GM23338 (cell line): ENCODE measurements at regions not wholly inside any gene's neighbourhood (a gene's known extent, or its start where the extent isn't known, plus 50 kb on each side); places are given as distances from the start of the nearest gene placed in this dataset.

Experiments used
- ATAC-seq: fragments of 200-7000 bp; cut with Tn5 transposase; 3 replicates; pipeline ENCODE4 v1.9.1; 2020
- DNase-seq: peaks from one replicate; pipeline ENCODE4 v3.0.0-alpha.2; 2015; ENCODE audit warnings: low spot score
- H2AFZ ChIP-seq: fragments of 200-600 bp; sonication (generic); 2 replicates; pipeline ENCODE4 v1.8.0; 2016; ENCODE audit warnings: antibody characterized with exemption, mild to moderate bottlenecking, moderate library complexity
- H3F3A ChIP-seq: fragments of 200-600 bp; sonication (generic); replicated peaks from 2 replicates; pipeline ENCODE4 v1.8.0; 2017; ENCODE audit warnings: antibody characterized with exemption, mixed run types, low read depth
- H3K27ac ChIP-seq: fragments of 200-600 bp; sonication (generic); 2 replicates; pipeline ENCODE4 v1.6.1; 2016; ENCODE audit warnings: low read depth
- H3K27me3 ChIP-seq: fragments of 200-600 bp; sonication (generic); 2 replicates; pipeline ENCODE4 v1.8.0; 2016; ENCODE audit warnings: mild to moderate bottlenecking, mixed run types, moderate library complexity; ENCODE audit not compliant: insufficient read depth
- H3K36me3 ChIP-seq: fragments of 200-600 bp; sonication (generic); 2 replicates; pipeline ENCODE4 v1.8.0; 2016; ENCODE audit warnings: mild to moderate bottlenecking; ENCODE audit not compliant: insufficient read depth
- H3K4me1 ChIP-seq: fragments of 200-600 bp; sonication (generic); 2 replicates; pipeline ENCODE4 v1.8.0; 2016; ENCODE audit warnings: mild to moderate bottlenecking, moderate library complexity; ENCODE audit not compliant: insufficient read depth
- H3K4me2 ChIP-seq: fragments of 200-600 bp; sonication (generic); 2 replicates; pipeline ENCODE4 v1.7.1; 2017; ENCODE audit warnings: mixed run types
- H3K4me3 ChIP-seq: fragments of 200-600 bp; sonication (generic); 2 replicates; pipeline ENCODE4 v1.6.1; 2016; ENCODE audit warnings: mixed run types
- H3K79me2 ChIP-seq: fragments of 200-600 bp; sonication (generic); replicated peaks from 2 replicates; pipeline ENCODE4 v1.8.0; 2017; ENCODE audit warnings: mild to moderate bottlenecking; ENCODE audit not compliant: insufficient read depth
- H3K9me2 ChIP-seq: fragments of 200-600 bp; sonication (generic); 2 replicates; pipeline ENCODE4 v1.8.0; 2017; ENCODE audit not compliant: insufficient read depth
- H4K20me1 ChIP-seq: fragments of 200-600 bp; sonication (generic); replicated peaks from 2 replicates; pipeline ENCODE4 v1.8.0; 2017; ENCODE audit warnings: mild to moderate bottlenecking; ENCODE audit not compliant: insufficient read depth
- H3K27ac Mint-ChIP-seq: 2 replicates; pipeline ENCODE4 v1.8.0; 2020; ENCODE audit warnings: inconsistent platforms, mild to moderate bottlenecking, moderate library complexity, mixed read lengths
- H3K27me3 Mint-ChIP-seq: 3 replicates; pipeline ENCODE4 v1.8.0; 2022; ENCODE audit warnings: low read depth, mild to moderate bottlenecking, moderate library complexity, mixed read lengths, inconsistent platforms; ENCODE audit not compliant: insufficient read depth, poor library complexity
- H3K36me3 Mint-ChIP-seq: 3 replicates; pipeline ENCODE4 v1.8.0; 2021; ENCODE audit warnings: low read depth, mild to moderate bottlenecking, inconsistent platforms, moderate library complexity, mixed read lengths
- H3K4me1 Mint-ChIP-seq: 3 replicates; pipeline ENCODE4 v1.8.0; 2020; ENCODE audit warnings: mild to moderate bottlenecking, inconsistent platforms, mixed read lengths
- H3K4me3 Mint-ChIP-seq: 3 replicates; pipeline ENCODE4 v1.8.0; 2021; ENCODE audit warnings: moderate library complexity, mild to moderate bottlenecking, inconsistent platforms, mixed read lengths
- H3K9me3 Mint-ChIP-seq: 3 replicates; pipeline ENCODE4 v1.8.0; 2020; ENCODE audit warnings: moderate library complexity, mild to moderate bottlenecking, inconsistent platforms, mixed read lengths
- CREB1 ChIP-seq: fragments of 250-450 bp; sonication (Bioruptor Pico); IDR thresholded peaks from 2 replicates; pipeline ENCODE4 v1.5.0; 2020; ENCODE audit warnings: low read depth, mild to moderate bottlenecking, moderate library complexity
- EZH2 ChIP-seq: fragments of 200-600 bp; sonication (generic); IDR thresholded peaks from one replicate; pipeline ENCODE4 v1.8.0; 2017; ENCODE audit warnings: antibody characterized with exemption, mild to moderate bottlenecking, low read depth; ENCODE audit not compliant: unreplicated experiment
- EZH2phosphoT487 ChIP-seq: fragments of 200-600 bp; sonication (generic); IDR thresholded peaks from one replicate; pipeline ENCODE4 v1.8.1; 2018; ENCODE audit warnings: antibody characterized with exemption; ENCODE audit not compliant: unreplicated experiment
- NANOG ChIP-seq: IDR thresholded peaks from 2 replicates; pipeline ENCODE4 v1.6.1; 2016; ENCODE audit warnings: antibody characterized with exemption, borderline replicate concordance
- POLR2AphosphoS5 ChIP-seq: IDR thresholded peaks from 2 replicates; pipeline ENCODE4 v1.6.1; 2016; ENCODE audit warnings: antibody characterized with exemption, low read depth
- ZNF114 ChIP-seq: fragments of 250-450 bp; sonication (Bioruptor Pico); IDR thresholded peaks from 2 replicates; pipeline ENCODE4 v1.5.0; 2020; ENCODE audit warnings: mild to moderate bottlenecking, moderate library complexity
- ZNF331 ChIP-seq: fragments of 250-450 bp; sonication (Bioruptor Pico); IDR thresholded peaks from 2 replicates; pipeline ENCODE4 v1.5.0; 2020; ENCODE audit warnings: low read depth, mild to moderate bottlenecking, moderate library complexity
- TF ChIP-seq, protein P1 (sequence below): fragments of 250-450 bp; sonication (Bioruptor Pico); IDR thresholded peaks from 2 replicates; pipeline ENCODE4 v1.5.0; 2020; ENCODE audit warnings: mild to moderate bottlenecking, moderate library complexity
- TF ChIP-seq, protein P2 (sequence below): IDR thresholded peaks from one replicate; pipeline ENCODE4 v1.6.1; 2018; ENCODE audit warnings: antibody characterized with exemption; ENCODE audit not compliant: unreplicated experiment
- TF ChIP-seq, protein P3 (sequence below), 2 experiments: fragments of 200-600 bp in 1 of 2; sonication (generic) in 1 of 2; conservative IDR thresholded peaks; 2 replicates each; pipeline versions ENCODE4 v1.5.1 to v1.6.1; 2016 to 2017; ENCODE audit warnings: antibody characterized with exemption in 2 of 2, low read depth in 2 of 2, mild to moderate bottlenecking in 2 of 2, moderate library complexity in 1 of 2
- TF ChIP-seq, protein P4 (sequence below): IDR thresholded peaks from 2 replicates; pipeline ENCODE4 v1.6.1; 2016; ENCODE audit warnings: antibody characterized with exemption

DNA sequence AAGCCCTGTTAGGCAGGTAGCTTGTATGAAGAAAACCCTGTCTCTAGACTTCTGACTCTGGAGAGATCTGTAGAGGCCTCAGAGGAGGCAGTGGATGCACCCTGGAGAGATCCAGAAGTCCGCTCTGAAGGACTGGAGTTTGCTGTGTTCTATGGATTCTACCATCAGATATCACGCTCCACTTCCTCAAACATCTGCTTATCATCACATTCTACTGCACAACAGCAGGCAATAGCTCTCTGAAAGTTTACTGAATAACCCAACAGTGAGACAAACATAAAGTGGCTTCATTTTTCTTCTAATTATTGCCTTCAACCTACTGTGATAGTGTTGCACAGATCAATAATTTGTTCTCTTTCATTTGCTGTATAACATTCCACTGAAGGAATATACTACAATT is 59.0 kb upstream of the OR9Q1 start:
- no peaks in the 10 kb centered on the region for H4K20me1 ChIP-seq
- Mint-ChIP-seq H3K27ac (no peak overlapping the region), H3K9me3 (no peaks in the 10 kb centered on the region), H3K4me1 (no peaks in the 10 kb centered on the region), H3K27me3 (no peaks in the 10 kb centered on the region), H3K4me3 (no peak overlapping the region), H3K36me3 (no peaks in the 10 kb centered on the region)
- no peaks in the 10 kb centered on the region for H3K27me3 ChIP-seq
- H3K4me2 ChIP-seq = no peak overlapping the region
- H3K36me3 ChIP-seq = no peaks in the 10 kb centered on the region
- no peak for ATAC-seq
- TF ChIP-seq EZH2 (no peak), ZNF114 (CRISPR knock-in tag) (no peak), EZH2phosphoT487 (no peak), NANOG (no peak), ZNF331 (CRISPR knock-in tag) (no peak), CREB1 (CRISPR knock-in tag) (no peak), POLR2AphosphoS5 (no peak)
- TF ChIP-seq, protein P1, sequence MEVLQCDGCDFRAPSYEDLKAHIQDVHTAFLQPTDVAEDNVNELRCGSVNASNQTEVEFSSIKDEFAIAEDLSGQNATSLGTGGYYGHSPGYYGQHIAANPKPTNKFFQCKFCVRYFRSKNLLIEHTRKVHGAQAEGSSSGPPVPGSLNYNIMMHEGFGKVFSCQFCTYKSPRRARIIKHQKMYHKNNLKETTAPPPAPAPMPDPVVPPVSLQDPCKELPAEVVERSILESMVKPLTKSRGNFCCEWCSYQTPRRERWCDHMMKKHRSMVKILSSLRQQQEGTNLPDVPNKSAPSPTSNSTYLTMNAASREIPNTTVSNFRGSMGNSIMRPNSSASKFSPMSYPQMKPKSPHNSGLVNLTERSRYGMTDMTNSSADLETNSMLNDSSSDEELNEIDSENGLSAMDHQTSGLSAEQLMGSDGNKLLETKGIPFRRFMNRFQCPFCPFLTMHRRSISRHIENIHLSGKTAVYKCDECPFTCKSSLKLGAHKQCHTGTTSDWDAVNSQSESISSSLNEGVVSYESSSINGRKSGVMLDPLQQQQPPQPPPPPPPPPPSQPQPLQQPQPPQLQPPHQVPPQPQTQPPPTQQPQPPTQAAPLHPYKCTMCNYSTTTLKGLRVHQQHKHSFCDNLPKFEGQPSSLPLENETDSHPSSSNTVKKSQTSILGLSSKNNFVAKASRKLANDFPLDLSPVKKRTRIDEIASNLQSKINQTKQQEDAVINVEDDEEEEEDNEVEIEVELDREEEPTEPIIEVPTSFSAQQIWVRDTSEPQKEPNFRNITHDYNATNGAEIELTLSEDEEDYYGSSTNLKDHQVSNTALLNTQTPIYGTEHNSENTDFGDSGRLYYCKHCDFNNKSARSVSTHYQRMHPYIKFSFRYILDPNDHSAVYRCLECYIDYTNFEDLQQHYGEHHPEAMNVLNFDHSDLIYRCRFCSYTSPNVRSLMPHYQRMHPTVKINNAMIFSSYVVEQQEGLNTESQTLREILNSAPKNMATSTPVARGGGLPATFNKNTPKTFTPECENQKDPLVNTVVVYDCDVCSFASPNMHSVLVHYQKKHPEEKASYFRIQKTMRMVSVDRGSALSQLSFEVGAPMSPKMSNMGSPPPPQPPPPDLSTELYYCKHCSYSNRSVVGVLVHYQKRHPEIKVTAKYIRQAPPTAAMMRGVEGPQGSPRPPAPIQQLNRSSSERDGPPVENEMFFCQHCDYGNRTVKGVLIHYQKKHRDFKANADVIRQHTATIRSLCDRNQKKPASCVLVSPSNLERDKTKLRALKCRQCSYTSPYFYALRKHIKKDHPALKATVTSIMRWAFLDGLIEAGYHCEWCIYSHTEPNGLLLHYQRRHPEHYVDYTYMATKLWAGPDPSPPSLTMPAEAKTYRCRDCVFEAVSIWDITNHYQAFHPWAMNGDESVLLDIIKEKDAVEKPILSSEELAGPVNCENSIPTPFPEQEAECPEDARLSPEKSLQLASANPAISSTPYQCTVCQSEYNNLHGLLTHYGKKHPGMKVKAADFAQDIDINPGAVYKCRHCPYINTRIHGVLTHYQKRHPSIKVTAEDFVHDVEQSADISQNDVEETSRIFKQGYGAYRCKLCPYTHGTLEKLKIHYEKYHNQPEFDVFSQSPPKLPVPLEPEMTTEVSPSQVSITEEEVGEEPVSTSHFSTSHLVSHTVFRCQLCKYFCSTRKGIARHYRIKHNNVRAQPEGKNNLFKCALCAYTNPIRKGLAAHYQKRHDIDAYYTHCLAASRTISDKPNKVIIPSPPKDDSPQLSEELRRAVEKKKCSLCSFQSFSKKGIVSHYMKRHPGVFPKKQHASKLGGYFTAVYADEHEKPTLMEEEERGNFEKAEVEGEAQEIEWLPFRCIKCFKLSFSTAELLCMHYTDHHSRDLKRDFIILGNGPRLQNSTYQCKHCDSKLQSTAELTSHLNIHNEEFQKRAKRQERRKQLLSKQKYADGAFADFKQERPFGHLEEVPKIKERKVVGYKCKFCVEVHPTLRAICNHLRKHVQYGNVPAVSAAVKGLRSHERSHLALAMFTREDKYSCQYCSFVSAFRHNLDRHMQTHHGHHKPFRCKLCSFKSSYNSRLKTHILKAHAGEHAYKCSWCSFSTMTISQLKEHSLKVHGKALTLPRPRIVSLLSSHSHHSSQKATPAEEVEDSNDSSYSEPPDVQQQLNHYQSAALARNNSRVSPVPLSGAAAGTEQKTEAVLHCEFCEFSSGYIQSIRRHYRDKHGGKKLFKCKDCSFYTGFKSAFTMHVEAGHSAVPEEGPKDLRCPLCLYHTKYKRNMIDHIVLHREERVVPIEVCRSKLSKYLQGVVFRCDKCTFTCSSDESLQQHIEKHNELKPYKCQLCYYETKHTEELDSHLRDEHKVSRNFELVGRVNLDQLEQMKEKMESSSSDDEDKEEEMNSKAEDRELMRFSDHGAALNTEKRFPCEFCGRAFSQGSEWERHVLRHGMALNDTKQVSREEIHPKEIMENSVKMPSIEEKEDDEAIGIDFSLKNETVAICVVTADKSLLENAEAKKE = no peak
- TF ChIP-seq, protein P2, sequence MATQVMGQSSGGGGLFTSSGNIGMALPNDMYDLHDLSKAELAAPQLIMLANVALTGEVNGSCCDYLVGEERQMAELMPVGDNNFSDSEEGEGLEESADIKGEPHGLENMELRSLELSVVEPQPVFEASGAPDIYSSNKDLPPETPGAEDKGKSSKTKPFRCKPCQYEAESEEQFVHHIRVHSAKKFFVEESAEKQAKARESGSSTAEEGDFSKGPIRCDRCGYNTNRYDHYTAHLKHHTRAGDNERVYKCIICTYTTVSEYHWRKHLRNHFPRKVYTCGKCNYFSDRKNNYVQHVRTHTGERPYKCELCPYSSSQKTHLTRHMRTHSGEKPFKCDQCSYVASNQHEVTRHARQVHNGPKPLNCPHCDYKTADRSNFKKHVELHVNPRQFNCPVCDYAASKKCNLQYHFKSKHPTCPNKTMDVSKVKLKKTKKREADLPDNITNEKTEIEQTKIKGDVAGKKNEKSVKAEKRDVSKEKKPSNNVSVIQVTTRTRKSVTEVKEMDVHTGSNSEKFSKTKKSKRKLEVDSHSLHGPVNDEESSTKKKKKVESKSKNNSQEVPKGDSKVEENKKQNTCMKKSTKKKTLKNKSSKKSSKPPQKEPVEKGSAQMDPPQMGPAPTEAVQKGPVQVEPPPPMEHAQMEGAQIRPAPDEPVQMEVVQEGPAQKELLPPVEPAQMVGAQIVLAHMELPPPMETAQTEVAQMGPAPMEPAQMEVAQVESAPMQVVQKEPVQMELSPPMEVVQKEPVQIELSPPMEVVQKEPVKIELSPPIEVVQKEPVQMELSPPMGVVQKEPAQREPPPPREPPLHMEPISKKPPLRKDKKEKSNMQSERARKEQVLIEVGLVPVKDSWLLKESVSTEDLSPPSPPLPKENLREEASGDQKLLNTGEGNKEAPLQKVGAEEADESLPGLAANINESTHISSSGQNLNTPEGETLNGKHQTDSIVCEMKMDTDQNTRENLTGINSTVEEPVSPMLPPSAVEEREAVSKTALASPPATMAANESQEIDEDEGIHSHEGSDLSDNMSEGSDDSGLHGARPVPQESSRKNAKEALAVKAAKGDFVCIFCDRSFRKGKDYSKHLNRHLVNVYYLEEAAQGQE = no peak
- TF ChIP-seq, protein P3, sequence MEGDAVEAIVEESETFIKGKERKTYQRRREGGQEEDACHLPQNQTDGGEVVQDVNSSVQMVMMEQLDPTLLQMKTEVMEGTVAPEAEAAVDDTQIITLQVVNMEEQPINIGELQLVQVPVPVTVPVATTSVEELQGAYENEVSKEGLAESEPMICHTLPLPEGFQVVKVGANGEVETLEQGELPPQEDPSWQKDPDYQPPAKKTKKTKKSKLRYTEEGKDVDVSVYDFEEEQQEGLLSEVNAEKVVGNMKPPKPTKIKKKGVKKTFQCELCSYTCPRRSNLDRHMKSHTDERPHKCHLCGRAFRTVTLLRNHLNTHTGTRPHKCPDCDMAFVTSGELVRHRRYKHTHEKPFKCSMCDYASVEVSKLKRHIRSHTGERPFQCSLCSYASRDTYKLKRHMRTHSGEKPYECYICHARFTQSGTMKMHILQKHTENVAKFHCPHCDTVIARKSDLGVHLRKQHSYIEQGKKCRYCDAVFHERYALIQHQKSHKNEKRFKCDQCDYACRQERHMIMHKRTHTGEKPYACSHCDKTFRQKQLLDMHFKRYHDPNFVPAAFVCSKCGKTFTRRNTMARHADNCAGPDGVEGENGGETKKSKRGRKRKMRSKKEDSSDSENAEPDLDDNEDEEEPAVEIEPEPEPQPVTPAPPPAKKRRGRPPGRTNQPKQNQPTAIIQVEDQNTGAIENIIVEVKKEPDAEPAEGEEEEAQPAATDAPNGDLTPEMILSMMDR (conservative IDR thresholded peaks at IDR 0.05; ENCODE audit: low read depth in 2 of 2) = no peak
- TF ChIP-seq, protein P4, sequence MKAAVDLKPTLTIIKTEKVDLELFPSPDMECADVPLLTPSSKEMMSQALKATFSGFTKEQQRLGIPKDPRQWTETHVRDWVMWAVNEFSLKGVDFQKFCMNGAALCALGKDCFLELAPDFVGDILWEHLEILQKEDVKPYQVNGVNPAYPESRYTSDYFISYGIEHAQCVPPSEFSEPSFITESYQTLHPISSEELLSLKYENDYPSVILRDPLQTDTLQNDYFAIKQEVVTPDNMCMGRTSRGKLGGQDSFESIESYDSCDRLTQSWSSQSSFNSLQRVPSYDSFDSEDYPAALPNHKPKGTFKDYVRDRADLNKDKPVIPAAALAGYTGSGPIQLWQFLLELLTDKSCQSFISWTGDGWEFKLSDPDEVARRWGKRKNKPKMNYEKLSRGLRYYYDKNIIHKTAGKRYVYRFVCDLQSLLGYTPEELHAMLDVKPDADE = no peak
- no peak for DNase-seq
- no peaks in the 10 kb centered on the region for H3K79me2 ChIP-seq
- H3K4me1 ChIP-seq = no peaks in the 10 kb centered on the region
- H2AFZ ChIP-seq = no peak overlapping the region
- H3K4me3 ChIP-seq = no peak overlapping the region
- peaks cover 8% of the 10 kb centered on the region; the same call in 1 of the 2 replicates for H3K9me2 ChIP-seq
- H3K27ac ChIP-seq = no peak overlapping the region
- no peaks in the 10 kb centered on the region for H3F3A ChIP-seq
